T-helper 1 cell treated with Interleukin-12 subunit alpha and Interleukin-12 subunit beta and Interleukin-4 antibody, amounts not matched to agents 30 ng/mL and 1 ng/mL, for 36 hours (primary cell): ENCODE measurements at regions not wholly inside any gene's neighbourhood (a gene's known extent, or its start where the extent isn't known, plus 50 kb on each side); places are given as distances from the start of the nearest gene placed in this dataset.
"Not testable (repeated sequence)": the region's sequence is repeated elsewhere in the genome, so short reads cannot be mapped to it uniquely, and the experiment has no call there.

Experiments
- intact Hi-C: fragments of 100-400 bp; cut with micrococcal nuclease; formaldehyde crosslinking; loops from one replicate; pipeline ENCODE4 v1.15.1; 2024

- intact Hi-C loops: no loop called here
Observed at GRCh38 chr9:74132986-74133385, 364.1 kb upstream of the RORB start.

DNA sequence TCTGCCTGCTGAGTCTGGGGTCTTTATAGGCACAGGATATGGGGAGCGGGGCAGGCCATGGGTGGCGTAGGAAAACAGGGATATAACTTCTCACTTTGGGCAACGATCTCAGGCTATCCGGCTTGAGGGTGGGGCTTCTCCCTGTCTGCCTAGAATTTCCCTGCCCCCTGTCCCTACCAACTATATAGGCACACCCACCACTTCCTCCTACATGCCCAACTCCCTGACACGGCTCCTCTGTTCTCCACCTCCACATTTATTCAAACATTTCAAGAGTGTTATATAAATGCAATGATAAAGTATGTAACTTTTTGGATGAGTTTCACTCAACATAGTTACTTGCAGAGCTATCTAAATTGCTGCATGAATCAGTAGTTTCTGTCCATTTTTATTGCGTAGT lies 363.2 kb upstream of the RORB start:
- intact Hi-C loops: no loop called here

DNA sequence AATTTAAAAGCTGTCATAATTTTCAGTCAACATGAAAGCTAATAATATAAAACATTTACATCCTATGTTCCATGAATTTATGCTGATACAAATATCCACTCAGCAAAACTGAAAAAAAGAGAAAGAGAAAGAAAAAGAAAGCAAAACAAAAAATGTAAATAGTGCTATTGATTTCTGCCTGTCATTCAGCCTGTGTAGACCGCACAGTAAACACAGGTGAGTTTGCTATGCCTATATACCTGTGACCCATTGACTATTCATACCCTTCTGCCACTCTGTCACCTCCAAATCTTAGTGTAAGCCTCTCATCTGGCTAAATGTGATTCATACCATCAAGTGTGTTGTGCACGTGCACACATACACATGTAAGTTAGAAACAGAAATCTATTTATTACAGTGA lies 359.0 kb upstream of the RORB start:
- intact Hi-C loops: no loop called here

DNA sequence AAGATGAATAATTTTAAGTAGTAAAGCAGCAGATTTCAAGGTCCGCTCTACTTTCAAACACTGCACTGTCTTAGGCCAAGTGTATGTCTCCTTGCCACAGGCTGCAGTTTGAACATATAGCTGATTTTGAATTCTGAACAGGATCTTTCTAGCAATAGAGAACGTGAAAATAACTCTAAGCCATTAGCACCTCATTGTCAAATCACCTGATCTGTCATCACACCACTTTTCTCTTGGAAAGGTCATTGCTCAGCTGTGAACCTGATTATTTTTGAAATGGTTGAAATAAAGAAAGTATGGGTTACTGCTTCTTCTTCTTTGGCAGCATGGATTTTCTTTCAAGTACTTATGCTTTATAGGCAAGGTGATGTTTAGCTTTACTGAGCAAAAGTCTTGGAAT lies 357.0 kb upstream of the RORB start:
- intact Hi-C loops: no loop called here

DNA sequence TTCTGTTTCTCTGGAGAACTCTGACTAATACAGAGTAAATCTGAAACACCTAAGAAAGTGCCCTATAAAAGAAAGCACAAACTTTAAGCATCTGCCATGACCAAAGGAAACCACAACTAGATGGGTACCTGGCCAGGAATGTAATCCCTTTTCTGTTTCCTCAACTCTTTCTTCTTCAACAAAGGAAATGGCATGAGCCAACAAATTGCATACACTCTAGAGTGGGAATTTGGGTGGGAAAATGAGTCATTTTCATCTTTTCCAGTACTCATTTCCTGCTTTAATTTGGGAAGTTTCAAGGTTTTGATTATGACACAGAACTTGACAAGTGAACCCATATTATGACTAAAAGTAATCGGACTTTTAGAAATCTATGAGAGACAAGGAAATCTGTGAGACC lies 349.2 kb upstream of the RORB start:
- intact Hi-C loops: no loop called here

DNA sequence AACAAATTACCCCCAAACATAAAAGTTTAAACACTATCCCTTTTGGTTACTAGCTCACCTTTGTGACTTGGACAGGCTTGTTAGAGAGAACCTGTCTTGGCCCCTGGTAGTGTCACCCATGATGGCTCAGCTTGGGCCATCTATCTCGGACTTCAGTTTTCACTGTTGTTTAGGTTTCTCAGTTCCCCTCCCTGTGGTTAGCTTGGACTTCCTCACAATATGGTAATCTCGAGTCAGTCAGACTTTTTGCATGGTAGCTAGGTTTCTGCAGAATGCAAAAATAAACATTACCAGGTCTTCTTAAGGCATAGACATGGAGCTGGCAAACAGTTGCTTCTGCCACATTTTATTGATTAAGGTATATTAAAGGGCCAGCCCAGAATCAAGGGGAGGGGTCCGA lies 324.3 kb upstream of the RORB start:
- intact Hi-C loops: no loop called here

DNA sequence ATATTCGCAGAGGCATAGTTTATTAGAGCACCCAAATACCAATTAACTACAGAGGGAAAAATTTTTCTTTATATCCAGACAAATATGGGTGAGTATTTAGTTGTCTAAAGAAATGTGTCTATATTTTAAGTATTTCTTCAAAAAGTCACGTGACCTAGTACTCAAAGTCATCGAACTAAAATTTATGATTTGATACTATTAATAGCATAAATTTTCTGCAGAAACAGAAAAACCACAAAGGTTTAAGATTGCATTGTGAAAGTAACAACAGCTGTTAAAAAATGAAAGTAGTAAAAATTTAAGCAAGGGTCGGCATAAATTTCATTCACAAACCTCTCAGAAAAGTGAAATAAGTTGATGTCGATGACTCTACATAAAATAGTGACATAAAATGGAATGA lies 323.9 kb upstream of the RORB start:
- intact Hi-C loops: no loop called here

- intact Hi-C loops: not testable (repeated sequence)
Observed at GRCh38 chr9:74197771-74198170, 299.4 kb upstream of the RORB start.

GRCh38 chr9:74205056-74205455 lies 292.1 kb upstream of the RORB start:
- intact Hi-C loops: no loop called here

DNA sequence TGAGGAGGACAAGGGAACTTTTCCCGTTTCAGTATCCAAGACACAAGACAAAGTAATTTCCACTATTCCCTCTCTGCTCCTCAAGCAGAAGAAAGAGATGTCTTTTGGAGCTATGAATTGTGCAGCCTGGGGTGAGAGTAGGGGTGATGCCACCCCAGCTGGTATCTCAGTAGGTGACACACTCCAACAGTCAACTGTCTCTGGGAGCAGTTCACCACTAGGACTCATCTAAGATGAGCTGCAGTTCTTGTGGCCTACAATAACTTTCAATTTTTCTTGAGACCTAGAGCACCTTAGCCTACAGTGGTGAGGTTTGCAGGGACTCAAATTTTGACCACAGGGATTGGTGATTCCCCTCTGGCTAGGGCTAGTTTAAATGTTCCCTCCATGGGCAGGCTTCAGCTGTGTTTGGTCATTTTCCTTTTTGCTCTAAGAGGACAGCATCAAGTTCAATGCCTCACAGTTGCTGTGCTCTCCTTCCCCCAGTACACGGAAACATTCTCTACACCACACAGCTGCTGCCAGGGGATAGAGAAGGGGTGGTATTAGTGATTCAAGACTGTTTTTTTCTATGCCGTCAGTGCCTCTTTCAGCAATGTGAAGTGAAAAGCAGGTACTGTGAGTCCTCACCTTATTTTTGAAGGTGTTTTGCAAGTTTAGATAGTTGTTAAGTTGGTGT lies 278.6 kb upstream of the RORB start:
- intact Hi-C loops: no loop called here

GRCh38 chr9:74220327-74220726 lies 276.8 kb upstream of the RORB start:
- intact Hi-C loops: no loop called here

DNA sequence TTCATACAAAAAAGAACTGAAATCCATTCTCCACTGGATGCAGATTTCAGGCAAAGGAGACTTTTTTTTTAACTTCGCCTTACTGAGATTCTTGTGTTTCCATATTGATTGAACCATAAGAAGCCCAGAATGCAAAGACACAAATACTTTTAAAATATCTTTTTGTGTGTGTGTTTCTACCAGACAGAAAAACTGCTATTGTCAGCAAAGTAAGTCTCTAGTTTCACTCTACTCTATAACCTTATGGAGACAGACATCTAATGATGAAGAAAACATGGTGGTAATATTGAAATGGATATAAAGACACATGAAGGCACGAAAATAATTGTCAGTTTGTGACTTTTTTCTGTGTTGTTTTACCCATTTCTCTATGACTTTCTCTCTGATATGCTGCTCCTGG lies 260.3 kb upstream of the RORB start:
- intact Hi-C loops: no loop called here

- intact Hi-C loops: loop anchor here (1.0 to 10.0 kb wide), 5 partner anchors 31 to 1111 kb away; partner anchors contain the start of genes C9orf40 and RORB
Observed at GRCh38 chr9:74245866-74246497, 251.2 kb upstream of the RORB start.

- intact Hi-C loops: no loop called here
Observed at GRCh38 chr9:74255489-74255984, 241.6 kb upstream of the RORB start.

DNA sequence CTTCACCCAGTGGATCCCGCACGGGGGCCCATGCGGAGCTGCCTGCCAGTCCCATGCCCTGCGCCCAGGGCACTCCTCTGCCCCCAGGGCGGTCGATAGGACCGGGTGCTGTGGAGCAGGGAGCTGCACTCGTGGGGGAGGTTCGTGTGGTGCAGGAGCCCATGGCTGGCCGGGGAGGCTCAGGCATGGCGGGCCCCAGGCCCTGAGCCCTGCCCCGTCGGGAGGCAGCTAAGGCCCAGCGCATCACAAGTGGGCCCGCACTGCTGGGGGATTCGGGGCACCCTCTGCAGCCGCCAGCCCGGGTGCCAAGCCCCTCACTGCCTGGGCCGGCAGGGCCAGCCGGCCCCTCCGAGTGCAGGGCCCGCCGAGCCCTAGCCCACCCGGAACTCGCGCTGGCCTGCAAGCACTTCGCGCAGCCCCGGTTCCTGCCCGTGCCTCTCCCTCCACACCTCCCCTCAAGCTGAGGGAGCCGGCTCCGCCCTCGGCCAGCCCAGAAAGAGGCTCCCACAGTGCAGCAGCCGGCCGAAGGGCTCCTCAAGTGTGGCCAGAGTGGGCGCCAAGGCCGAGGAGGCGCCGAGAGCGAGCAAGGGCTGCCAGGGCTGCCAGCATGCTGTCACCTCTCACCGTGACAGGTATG lies 221.1 kb upstream of the RORB start:
- intact Hi-C loops: loop anchor here (2.0 to 10.0 kb wide), 7 partner anchors 15 to 1071 kb away; partner anchors contain the start of genes CARNMT1 and RORB

- intact Hi-C loops: loop anchor here (1.0 to 10.0 kb wide), 10 partner anchors 13 to 1073 kb away; partner anchors contain the start of genes CARNMT1 and RORB
Observed at GRCh38 chr9:74277532-74277931, 219.6 kb upstream of the RORB start.

DNA sequence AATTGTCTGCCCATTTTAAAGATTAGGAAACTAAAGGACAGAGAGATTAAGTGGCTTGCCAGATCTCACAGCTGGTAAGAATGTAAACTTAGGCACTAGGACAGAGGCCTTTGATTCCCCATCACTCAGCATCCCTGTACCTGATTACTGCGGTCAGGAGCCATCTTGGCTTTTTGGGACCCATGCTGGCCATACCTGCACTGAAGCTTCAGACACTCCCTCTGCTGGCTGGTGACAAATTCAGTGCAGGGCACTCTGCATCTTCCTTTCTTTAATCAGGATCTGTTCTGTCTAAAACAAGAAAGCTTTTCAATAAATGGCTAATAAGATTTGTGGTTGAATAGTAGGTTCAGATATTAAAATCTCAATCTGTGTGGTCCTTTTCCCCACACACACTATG lies 215.5 kb upstream of the RORB start:
- intact Hi-C loops: no loop called here

DNA sequence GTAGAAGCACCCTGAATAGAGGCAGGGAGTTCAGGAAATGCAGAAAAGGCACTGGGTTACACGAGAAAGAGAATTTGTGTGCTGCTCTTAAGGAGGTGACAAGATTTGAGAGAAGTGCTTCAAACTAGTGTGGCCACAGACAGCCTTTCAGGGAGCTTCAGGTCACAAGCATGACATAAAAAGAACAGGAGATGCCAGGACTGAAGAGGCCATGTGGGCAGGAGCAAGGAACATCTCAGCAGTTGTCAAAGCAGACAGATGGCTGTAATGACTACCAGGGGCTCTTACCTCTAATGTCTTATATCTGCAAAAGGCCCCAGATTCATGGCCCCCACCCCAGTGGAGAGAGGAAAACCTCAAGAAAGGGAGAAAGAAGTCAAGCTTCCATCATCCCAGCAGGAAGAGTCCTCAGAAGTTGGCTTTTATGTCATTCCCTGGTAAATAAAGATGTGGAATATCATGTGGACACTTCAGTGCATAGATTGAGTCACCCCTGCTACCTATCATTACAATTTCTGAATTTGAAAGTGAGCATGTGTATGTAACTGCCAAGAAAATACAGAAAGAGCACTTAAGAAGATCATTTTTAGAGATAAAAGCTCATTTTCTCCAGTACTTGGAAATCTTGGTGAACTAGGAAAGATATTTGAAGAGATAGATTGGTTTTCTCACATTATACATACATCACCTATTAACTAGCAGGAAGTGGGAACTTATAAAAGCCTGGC lies 214.4 kb upstream of the RORB start:
- intact Hi-C loops: no loop called here

GRCh38 chr9:74284581-74285450 lies 212.3 kb upstream of the RORB start:
- intact Hi-C loops: loop anchor here (1.0 kb wide), 1 partner anchor 13 kb away; no protein-coding TSS in a partner anchor

GRCh38 chr9:74293479-74293878 lies 203.7 kb upstream of the RORB start:
- intact Hi-C loops: no loop called here

DNA sequence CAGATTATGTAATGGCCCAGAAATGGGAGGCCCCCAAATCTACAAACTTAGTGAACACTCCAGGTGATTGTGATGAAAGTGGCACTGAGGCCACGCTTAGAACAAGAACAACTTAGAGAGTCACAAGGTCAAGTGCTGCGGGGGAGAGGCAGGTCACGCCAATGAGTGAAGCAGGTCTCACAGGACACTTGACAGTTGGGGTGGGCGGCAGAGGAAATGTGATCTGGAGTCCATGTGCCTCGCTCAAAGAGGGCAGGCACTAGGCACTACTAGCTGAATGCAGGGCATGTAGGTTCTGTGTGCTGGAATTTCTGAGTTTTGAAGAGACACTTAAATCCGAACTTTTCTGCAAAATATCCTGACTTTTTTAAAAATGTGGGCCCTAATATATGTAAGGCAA lies 193.2 kb upstream of the RORB start:
- intact Hi-C loops: no loop called here
